ENCODE measurements at regions not wholly inside any gene's neighbourhood (a gene's known extent, or its start where the extent isn't known, plus 50 kb on each side); places are given as distances from the start of the nearest gene placed in this dataset.
"Not testable (repeated sequence)": the region's sequence is repeated elsewhere in the genome, so short reads cannot be mapped to it uniquely, and the experiment has no call there.

- Mint-ChIP-seq H3K4me3 (ENCODE audit: unreplicated experiment) (no peak overlapping the region), H3K27ac (ENCODE audit: unreplicated experiment) (no peak overlapping the region), H3K9me3 (ENCODE audit: unreplicated experiment) (no peaks in the 10 kb centered on the region), H3K4me1 (ENCODE audit: unreplicated experiment) (no peaks in the 10 kb centered on the region), H3K27me3 (ENCODE audit: unreplicated experiment) (no peaks in the 10 kb centered on the region), H3K36me3 (ENCODE audit: low read depth, unreplicated experiment) (no peaks in the 10 kb centered on the region)
- no peak for TF ChIP-seq CTCF (IDR thresholded peaks at IDR 0.05; ENCODE audit: unreplicated experiment)
- no peak for DNase-seq (ENCODE audit: low spot score)
Observed at GRCh38 chr9:75372499-75373268, 284.4 kb downstream of the OSTF1 start.

- H3K4me1 Mint-ChIP-seq (ENCODE audit: unreplicated experiment) = no peaks in the 10 kb centered on the region
- no peak overlapping the region for H3K4me3 Mint-ChIP-seq (ENCODE audit: unreplicated experiment)
- no peaks in the 10 kb centered on the region for H3K27me3 Mint-ChIP-seq (ENCODE audit: unreplicated experiment)
- DNase-seq (ENCODE audit: low spot score) = no peak
- no peaks in the 10 kb centered on the region for H3K9me3 Mint-ChIP-seq (ENCODE audit: unreplicated experiment)
- no peaks in the 10 kb centered on the region for H3K36me3 Mint-ChIP-seq (ENCODE audit: low read depth, unreplicated experiment)
- TF ChIP-seq CTCF (IDR thresholded peaks at IDR 0.05; ENCODE audit: unreplicated experiment) = no peak
- H3K27ac Mint-ChIP-seq (ENCODE audit: unreplicated experiment) = no peak overlapping the region
Observed at GRCh38 chr9:75376680-75377254, 288.5 kb downstream of the OSTF1 start.

- H3K4me3 Mint-ChIP-seq (ENCODE audit: unreplicated experiment) = no peak overlapping the region
- no peak overlapping the region for H3K27ac Mint-ChIP-seq (ENCODE audit: unreplicated experiment)
- no peaks in the 10 kb centered on the region for H3K4me1 Mint-ChIP-seq (ENCODE audit: unreplicated experiment)
- TF ChIP-seq CTCF (IDR thresholded peaks at IDR 0.05; ENCODE audit: unreplicated experiment) = no peak
- H3K9me3 Mint-ChIP-seq (ENCODE audit: unreplicated experiment) = no peaks in the 10 kb centered on the region
- no peaks in the 10 kb centered on the region for H3K36me3 Mint-ChIP-seq (ENCODE audit: low read depth, unreplicated experiment)
- H3K27me3 Mint-ChIP-seq (ENCODE audit: unreplicated experiment) = no peaks in the 10 kb centered on the region
- no peak for DNase-seq (ENCODE audit: low spot score)
Observed at GRCh38 chr9:75378036-75378435, 289.7 kb downstream of the OSTF1 start.

GRCh38 chr9:75378926-75379325 is 290.6 kb downstream of the OSTF1 start:
- H3K27ac Mint-ChIP-seq (ENCODE audit: unreplicated experiment) = no peak overlapping the region
- no peak overlapping the region for H3K4me3 Mint-ChIP-seq (ENCODE audit: unreplicated experiment)
- no peaks in the 10 kb centered on the region for H3K9me3 Mint-ChIP-seq (ENCODE audit: unreplicated experiment)
- TF ChIP-seq CTCF (IDR thresholded peaks at IDR 0.05; ENCODE audit: unreplicated experiment) = no peak
- H3K36me3 Mint-ChIP-seq (ENCODE audit: low read depth, unreplicated experiment) = no peaks in the 10 kb centered on the region
- H3K4me1 Mint-ChIP-seq (ENCODE audit: unreplicated experiment) = no peaks in the 10 kb centered on the region
- H3K27me3 Mint-ChIP-seq (ENCODE audit: unreplicated experiment) = no peaks in the 10 kb centered on the region
- DNase-seq (ENCODE audit: low spot score) = no peak

GRCh38 chr9:75382126-75382525 is 293.8 kb downstream of the OSTF1 start:
- H3K36me3 Mint-ChIP-seq (ENCODE audit: low read depth, unreplicated experiment) = no peaks in the 10 kb centered on the region
- H3K4me3 Mint-ChIP-seq (ENCODE audit: unreplicated experiment) = no peak overlapping the region

GRCh38 chr9:75383420-75384034 is 295.2 kb downstream of the OSTF1 start:
- DNase-seq (ENCODE audit: low spot score); H3K27ac Mint-ChIP-seq (ENCODE audit: unreplicated experiment); H3K9me3 Mint-ChIP-seq (ENCODE audit: unreplicated experiment); H3K27me3 Mint-ChIP-seq (ENCODE audit: unreplicated experiment); H3K4me3 Mint-ChIP-seq (ENCODE audit: unreplicated experiment); H3K36me3 Mint-ChIP-seq (ENCODE audit: low read depth, unreplicated experiment); H3K4me1 Mint-ChIP-seq (ENCODE audit: unreplicated experiment): not testable (repeated sequence)

More at GRCh38 chr9:75382126-75382525, 293.8 kb downstream of the OSTF1 start:
- Mint-ChIP-seq H3K4me1 (ENCODE audit: unreplicated experiment) (no peaks in the 10 kb centered on the region), H3K9me3 (ENCODE audit: unreplicated experiment) (peaks cover 5% of the 10 kb centered on the region), H3K27me3 (ENCODE audit: unreplicated experiment) (no peaks in the 10 kb centered on the region), H3K27ac (ENCODE audit: unreplicated experiment) (no peak overlapping the region)
- no peak for TF ChIP-seq CTCF (IDR thresholded peaks at IDR 0.05; ENCODE audit: unreplicated experiment)
- DNase-seq (ENCODE audit: low spot score) = no peak

Data from endothelial cell (in vitro differentiated cells).